Uterus (tissue), 2 donors: ENCODE measurements at regions not wholly inside any gene's neighbourhood (a gene's known extent, or its start where the extent isn't known, plus 50 kb on each side); places are given as distances from the start of the nearest gene placed in this dataset.

Experiments
- POLR2A ChIP-seq, 2 donors: fragments of 450-650 bp; IDR thresholded peaks; one replicate each; pipeline ENCODE4 v1.6.1; 2016; ENCODE audit warnings: antibody characterized with exemption in 2 of 2, mild to moderate bottlenecking in 1 of 2, moderate library complexity in 1 of 2
- TF ChIP-seq, protein P1 (sequence below), 4 experiments: fragments of 200-600 bp in 2 of 4; fragments of 450-650 bp in 2 of 4; sonication (generic) in 2 of 4; IDR thresholded peaks; one replicate each; pipeline ENCODE4 v1.5.1; 2016 to 2019; ENCODE audit warnings: antibody characterized with exemption in 4 of 4, mild to moderate bottlenecking in 2 of 4, moderate library complexity in 1 of 4

GRCh38 chr12:24597580-24597979, 351.3 kb downstream of the BCAT1 start:
- TF ChIP-seq, protein P1, sequence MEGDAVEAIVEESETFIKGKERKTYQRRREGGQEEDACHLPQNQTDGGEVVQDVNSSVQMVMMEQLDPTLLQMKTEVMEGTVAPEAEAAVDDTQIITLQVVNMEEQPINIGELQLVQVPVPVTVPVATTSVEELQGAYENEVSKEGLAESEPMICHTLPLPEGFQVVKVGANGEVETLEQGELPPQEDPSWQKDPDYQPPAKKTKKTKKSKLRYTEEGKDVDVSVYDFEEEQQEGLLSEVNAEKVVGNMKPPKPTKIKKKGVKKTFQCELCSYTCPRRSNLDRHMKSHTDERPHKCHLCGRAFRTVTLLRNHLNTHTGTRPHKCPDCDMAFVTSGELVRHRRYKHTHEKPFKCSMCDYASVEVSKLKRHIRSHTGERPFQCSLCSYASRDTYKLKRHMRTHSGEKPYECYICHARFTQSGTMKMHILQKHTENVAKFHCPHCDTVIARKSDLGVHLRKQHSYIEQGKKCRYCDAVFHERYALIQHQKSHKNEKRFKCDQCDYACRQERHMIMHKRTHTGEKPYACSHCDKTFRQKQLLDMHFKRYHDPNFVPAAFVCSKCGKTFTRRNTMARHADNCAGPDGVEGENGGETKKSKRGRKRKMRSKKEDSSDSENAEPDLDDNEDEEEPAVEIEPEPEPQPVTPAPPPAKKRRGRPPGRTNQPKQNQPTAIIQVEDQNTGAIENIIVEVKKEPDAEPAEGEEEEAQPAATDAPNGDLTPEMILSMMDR (IDR thresholded peaks at IDR 0.05) = no peak
- TF ChIP-seq POLR2A (IDR thresholded peaks at IDR 0.05) = no peak
